Cardiac fibroblast (primary cell): ENCODE measurements at regions not wholly inside any gene's neighbourhood (a gene's known extent, or its start where the extent isn't known, plus 50 kb on each side); places are given as distances from the start of the nearest gene placed in this dataset.

Source experiments
- DNase-seq, 2 donors: peaks; one replicate each; pipeline versions ENCODE4 v3.0.0 to v3.0.0-alpha.2; 2010; ENCODE audit warnings: low read depth in 2 of 2
- H3K4me3 ChIP-seq, 2 donors: replicated peaks in 1 of 2; 1 replicate in 1 of 2; 2 replicates in 1 of 2; pipeline ENCODE4 v1.5.1; 2011; ENCODE audit warnings: low read depth in 2 of 2, low read length in 2 of 2, mild to moderate bottlenecking in 2 of 2, moderate library complexity in 1 of 2
- TF ChIP-seq, protein P1 (sequence below): IDR thresholded peaks from one replicate; pipeline ENCODE4 v1.5.1; 2011; ENCODE audit warnings: low read depth, mild to moderate bottlenecking, low read length, inconsistent platforms

DNA sequence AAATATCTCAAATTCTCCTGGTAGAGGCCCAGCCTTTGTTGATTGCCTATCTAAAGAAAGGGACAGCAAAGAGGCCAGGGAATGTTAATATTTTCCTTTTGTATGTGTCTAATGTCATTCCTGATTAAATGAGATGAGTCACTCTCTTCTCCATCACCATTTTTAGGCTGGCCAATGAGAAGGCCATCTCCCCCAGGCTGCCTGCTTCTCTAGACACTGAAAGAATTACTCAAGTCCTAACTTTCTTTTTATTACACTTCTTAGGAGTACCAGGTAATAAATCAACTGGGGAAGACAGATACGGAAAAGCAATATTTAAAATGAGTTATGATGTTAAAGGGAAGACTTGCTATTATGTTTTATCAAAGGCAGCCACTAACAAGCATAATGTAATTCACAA is 259.2 kb upstream of the SORL1-AS1 start:
- peak in 1 of 2 donors; percentile 6 for DNase-seq
- H3K4me3 ChIP-seq: no peak overlapping the region
- TF ChIP-seq, protein P1, sequence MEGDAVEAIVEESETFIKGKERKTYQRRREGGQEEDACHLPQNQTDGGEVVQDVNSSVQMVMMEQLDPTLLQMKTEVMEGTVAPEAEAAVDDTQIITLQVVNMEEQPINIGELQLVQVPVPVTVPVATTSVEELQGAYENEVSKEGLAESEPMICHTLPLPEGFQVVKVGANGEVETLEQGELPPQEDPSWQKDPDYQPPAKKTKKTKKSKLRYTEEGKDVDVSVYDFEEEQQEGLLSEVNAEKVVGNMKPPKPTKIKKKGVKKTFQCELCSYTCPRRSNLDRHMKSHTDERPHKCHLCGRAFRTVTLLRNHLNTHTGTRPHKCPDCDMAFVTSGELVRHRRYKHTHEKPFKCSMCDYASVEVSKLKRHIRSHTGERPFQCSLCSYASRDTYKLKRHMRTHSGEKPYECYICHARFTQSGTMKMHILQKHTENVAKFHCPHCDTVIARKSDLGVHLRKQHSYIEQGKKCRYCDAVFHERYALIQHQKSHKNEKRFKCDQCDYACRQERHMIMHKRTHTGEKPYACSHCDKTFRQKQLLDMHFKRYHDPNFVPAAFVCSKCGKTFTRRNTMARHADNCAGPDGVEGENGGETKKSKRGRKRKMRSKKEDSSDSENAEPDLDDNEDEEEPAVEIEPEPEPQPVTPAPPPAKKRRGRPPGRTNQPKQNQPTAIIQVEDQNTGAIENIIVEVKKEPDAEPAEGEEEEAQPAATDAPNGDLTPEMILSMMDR: no peak

DNA sequence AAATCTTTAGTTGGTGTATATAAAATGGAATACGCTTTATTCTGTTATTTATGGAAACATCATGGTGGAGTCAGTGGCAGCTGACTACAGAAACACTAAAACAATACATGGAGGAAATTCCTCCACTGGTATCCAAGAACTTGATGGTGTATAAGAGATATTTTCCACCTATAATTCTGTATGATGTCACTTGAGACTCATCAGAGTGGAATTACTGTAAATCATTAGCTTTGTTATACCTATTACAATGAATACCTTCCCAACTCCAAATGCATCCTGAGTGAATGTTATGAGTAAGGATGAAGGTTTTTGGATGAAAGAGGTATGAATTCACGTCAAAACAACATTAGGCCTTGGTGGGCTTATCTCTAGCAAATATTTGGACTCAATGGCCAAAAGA is 258.5 kb upstream of the SORL1-AS1 start:
- DNase-seq: no peak
- TF ChIP-seq, protein P1: no peak
- no peak overlapping the region for H3K4me3 ChIP-seq

DNA sequence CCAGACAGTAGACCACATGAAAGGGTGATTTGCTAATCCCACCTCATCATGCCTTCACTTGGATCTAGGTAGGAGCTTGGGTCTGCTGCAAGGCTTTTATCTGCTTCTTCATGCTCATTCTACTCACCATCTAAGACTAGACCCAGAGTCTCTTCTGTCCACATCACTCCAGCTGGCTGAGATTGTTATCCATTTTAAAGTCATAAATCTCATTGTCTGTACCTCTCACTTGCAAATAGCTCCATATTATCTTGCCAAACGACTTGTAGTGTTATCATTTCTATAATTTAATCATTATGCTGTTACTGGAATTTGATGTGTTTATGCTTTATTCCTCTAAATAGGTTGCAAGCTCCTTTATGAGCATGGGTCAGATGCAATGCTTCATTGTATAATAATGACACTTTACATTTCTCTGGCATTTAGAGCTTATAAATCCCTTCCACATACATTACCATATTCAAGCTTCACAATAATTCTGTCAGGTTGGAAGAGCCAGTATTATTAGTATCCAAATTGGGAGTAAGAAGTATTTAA is 254.2 kb upstream of the SORL1-AS1 start:
- TF ChIP-seq, protein P1: no peak

DNA sequence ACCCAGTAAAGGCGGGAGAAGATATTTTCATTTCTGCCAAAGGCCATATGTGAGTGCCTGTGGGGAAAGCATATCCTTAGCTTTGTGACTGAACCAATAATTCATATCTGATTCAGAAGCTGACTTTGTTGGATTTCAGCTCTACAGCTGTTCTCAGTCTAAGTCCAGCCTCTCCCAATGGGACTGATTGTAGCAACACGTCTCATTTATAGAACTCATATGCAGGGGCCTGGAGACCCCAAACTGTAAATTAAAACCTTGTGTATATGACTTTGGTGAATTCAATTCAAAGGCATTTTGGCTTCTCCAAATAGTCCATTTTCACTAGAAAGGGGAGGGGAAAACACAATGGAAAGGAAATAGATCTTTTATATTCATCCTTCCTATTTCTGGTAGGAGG is 250.4 kb upstream of the SORL1-AS1 start:
- no peak for DNase-seq
- no peak overlapping the region for H3K4me3 ChIP-seq
- TF ChIP-seq, protein P1: no peak

More for the DNA sequence above, 254.2 kb upstream of the SORL1-AS1 start:
- no peak overlapping the region for H3K4me3 ChIP-seq
- DNase-seq: no peak

DNA sequence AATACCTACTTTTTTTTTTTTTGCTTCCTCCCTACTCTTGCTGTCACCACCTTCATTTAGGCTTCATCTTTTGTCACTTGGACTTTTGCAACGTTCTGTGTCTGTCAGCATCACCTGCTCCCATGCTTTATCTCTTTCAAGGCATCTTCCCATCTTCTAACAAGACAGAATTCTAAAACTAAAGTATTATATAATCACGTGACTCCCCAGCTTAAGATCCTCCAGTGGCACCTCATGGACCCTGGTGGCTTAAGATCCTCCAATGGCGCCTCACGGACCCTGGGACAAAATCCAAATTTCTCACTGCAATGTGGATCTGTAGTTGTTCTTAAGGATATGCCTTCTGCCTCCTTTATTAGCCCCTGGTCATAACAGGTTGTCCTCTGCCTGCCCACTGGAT is 248.2 kb upstream of the SORL1-AS1 start:
- no peak overlapping the region for H3K4me3 ChIP-seq
- TF ChIP-seq, protein P1: no peak
- DNase-seq: no peak

DNA sequence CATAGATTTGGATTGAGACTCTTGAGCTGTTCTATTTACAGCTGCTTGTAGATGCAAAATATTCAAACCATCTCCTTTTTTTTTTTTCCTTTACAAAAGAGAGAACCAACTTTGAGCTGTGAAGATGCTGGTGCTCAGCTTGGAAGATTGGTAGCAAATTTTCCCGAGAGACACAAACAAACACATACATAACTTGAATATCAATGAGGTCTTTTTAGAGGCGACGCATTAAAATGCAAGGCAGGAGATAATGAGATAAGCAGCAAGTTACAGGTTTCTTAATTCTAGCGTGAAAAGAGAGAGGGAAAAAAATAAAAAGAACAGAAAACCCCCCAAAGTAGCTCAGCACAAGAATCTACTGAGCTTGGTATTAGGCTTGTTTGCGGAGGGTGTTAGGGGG is 247.0 kb upstream of the SORL1-AS1 start:
- TF ChIP-seq, protein P1: no peak

More for the DNA sequence above, 247.0 kb upstream of the SORL1-AS1 start:
- no peak for DNase-seq
- H3K4me3 ChIP-seq: no peak overlapping the region
